Astrocyte (in vitro differentiated cells and primary cell): ENCODE measurements at regions not wholly inside any gene's neighbourhood (a gene's known extent, or its start where the extent isn't known, plus 50 kb on each side); places are given as distances from the start of the nearest gene placed in this dataset.

Experiments
- DNase-seq: peaks from one replicate; pipeline ENCODE4 v3.0.0-alpha.2; 2010; ENCODE audit warnings: low read depth
- FAIRE-seq: peaks from 2 replicates; lab custom pipeline; 2011; peaks lifted over from hg19 to GRCh38; lab: Jason Lieb, UNC
- H2AFZ ChIP-seq: 2 replicates; pipeline ENCODE4 v1.6.0; 2012; ENCODE audit warnings: low read depth, low read length, inconsistent platforms
- H3K27ac ChIP-seq: 2 replicates; pipeline ENCODE4 v1.5.1; 2011; ENCODE audit warnings: low read depth, low read length, inconsistent platforms
- H3K27me3 ChIP-seq: 2 replicates; pipeline ENCODE4 v1.6.0; 2011; ENCODE audit warnings: low read length, inconsistent platforms; ENCODE audit not compliant: insufficient read depth
- H3K36me3 ChIP-seq: 2 replicates; pipeline ENCODE4 v1.5.1; 2011; ENCODE audit warnings: low read length, inconsistent platforms; ENCODE audit not compliant: insufficient read depth
- H3K4me1 ChIP-seq: 2 replicates; pipeline ENCODE4 v1.5.1; 2011; ENCODE audit warnings: low read length, inconsistent platforms; ENCODE audit not compliant: insufficient read depth
- H3K4me2 ChIP-seq: 2 replicates; pipeline ENCODE4 v1.6.0; 2012; ENCODE audit warnings: low read length, inconsistent platforms
- H3K4me3 ChIP-seq: 2 replicates; pipeline ENCODE4 v1.5.1; 2011; ENCODE audit warnings: low read depth, mild to moderate bottlenecking, low read length, inconsistent platforms; ENCODE audit not compliant: insufficient read depth
- H3K79me2 ChIP-seq: 2 replicates; pipeline ENCODE4 v1.6.0; 2012; ENCODE audit warnings: mild to moderate bottlenecking, low read length, inconsistent platforms; ENCODE audit not compliant: insufficient read depth
- H3K9ac ChIP-seq: 2 replicates; pipeline ENCODE4 v1.6.0; 2012; ENCODE audit warnings: mild to moderate bottlenecking, low read length, inconsistent platforms
- H3K9me3 ChIP-seq: 2 replicates; pipeline ENCODE4 v1.5.1; 2012; ENCODE audit warnings: low read depth, mild to moderate bottlenecking, low read length, inconsistent platforms; ENCODE audit not compliant: insufficient read depth
- H4K20me1 ChIP-seq: 2 replicates; pipeline ENCODE4 v1.6.0; 2012; ENCODE audit warnings: low read length, inconsistent platforms; ENCODE audit not compliant: insufficient read depth
- H3K27ac Mint-ChIP-seq: one replicate; pipeline ENCODE4 v1.8.0; 2021; ENCODE audit warnings: mild to moderate bottlenecking, mixed read lengths; ENCODE audit not compliant: unreplicated experiment
- H3K27me3 Mint-ChIP-seq: one replicate; pipeline ENCODE4 v1.8.0; 2021; ENCODE audit warnings: low read depth, mixed read lengths; ENCODE audit not compliant: unreplicated experiment
- H3K36me3 Mint-ChIP-seq: one replicate; pipeline ENCODE4 v1.8.0; 2021; ENCODE audit warnings: low read depth, mixed read lengths; ENCODE audit not compliant: unreplicated experiment
- H3K4me1 Mint-ChIP-seq: one replicate; pipeline ENCODE4 v1.8.0; 2021; ENCODE audit warnings: low read depth, mixed read lengths; ENCODE audit not compliant: unreplicated experiment
- H3K4me3 Mint-ChIP-seq: one replicate; pipeline ENCODE4 v1.8.0; 2021; ENCODE audit warnings: mild to moderate bottlenecking, moderate library complexity, mixed read lengths; ENCODE audit not compliant: unreplicated experiment
- H3K9me3 Mint-ChIP-seq: one replicate; pipeline ENCODE4 v1.8.0; 2021; ENCODE audit warnings: mild to moderate bottlenecking, mixed read lengths; ENCODE audit not compliant: unreplicated experiment
- EZH2 ChIP-seq: IDR thresholded peaks from 2 replicates; pipeline ENCODE4 v1.6.1; 2012; ENCODE audit warnings: mild to moderate bottlenecking, low read length, inconsistent platforms; ENCODE audit not compliant: insufficient read depth
- TF ChIP-seq, protein P1 (sequence below): IDR thresholded peaks from 2 replicates; pipeline ENCODE4 v1.5.1; 2011; ENCODE audit warnings: low read depth, mild to moderate bottlenecking, inconsistent platforms, low read length, moderate library complexity; ENCODE audit not compliant: insufficient read depth

- TF ChIP-seq, protein P1, sequence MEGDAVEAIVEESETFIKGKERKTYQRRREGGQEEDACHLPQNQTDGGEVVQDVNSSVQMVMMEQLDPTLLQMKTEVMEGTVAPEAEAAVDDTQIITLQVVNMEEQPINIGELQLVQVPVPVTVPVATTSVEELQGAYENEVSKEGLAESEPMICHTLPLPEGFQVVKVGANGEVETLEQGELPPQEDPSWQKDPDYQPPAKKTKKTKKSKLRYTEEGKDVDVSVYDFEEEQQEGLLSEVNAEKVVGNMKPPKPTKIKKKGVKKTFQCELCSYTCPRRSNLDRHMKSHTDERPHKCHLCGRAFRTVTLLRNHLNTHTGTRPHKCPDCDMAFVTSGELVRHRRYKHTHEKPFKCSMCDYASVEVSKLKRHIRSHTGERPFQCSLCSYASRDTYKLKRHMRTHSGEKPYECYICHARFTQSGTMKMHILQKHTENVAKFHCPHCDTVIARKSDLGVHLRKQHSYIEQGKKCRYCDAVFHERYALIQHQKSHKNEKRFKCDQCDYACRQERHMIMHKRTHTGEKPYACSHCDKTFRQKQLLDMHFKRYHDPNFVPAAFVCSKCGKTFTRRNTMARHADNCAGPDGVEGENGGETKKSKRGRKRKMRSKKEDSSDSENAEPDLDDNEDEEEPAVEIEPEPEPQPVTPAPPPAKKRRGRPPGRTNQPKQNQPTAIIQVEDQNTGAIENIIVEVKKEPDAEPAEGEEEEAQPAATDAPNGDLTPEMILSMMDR = no peak
- TF ChIP-seq EZH2 = no peak
- peaks cover 7% of the 10 kb centered on the region for H3K9me3 Mint-ChIP-seq
- Histone ChIP-seq H3K27ac (no peak overlapping the region), H4K20me1 (no peaks in the 10 kb centered on the region), H3K4me2 (no peak overlapping the region), H2AFZ (no peak overlapping the region), H3K27me3 (no peaks in the 10 kb centered on the region), H3K79me2 (no peaks in the 10 kb centered on the region), H3K36me3 (no peaks in the 10 kb centered on the region), H3K4me1 (no peaks in the 10 kb centered on the region), H3K9ac (no peak overlapping the region), H3K9me3 (peaks cover 3% of the 10 kb centered on the region), H3K4me3 (no peak overlapping the region)
- H3K4me3 Mint-ChIP-seq = no peak overlapping the region
- H3K4me1 Mint-ChIP-seq = no peaks in the 10 kb centered on the region
- H3K27ac Mint-ChIP-seq = no peak overlapping the region
- DNase-seq (no peak), FAIRE-seq (no peak)
- peaks cover 28% of the 10 kb centered on the region for H3K27me3 Mint-ChIP-seq
- peaks cover 1% of the 10 kb centered on the region for H3K36me3 Mint-ChIP-seq
These were observed 213.9 kb downstream of the SEC16B start for GRCh38 chr1:177755851-177756560.

DNA sequence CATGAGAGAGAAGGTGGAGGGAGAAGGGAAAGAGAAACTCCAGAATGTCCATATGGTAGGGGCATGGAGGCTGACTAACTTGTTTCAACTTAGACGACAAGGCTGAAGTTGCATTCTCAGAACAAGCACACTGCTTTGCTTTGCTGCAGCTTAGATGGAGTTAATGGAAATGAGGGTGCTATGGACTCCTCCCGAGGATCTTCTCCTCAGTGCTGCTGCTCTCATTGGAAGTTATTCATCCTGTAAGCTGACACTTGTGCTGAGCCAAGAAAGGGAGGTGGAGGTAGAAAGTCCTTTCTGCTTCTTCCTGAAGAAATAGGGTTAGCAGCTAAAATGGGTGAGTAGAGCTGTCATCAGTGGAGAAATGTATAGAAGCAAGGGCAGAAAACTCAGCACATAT, 215.3 kb downstream of the SEC16B start:
- no peaks in the 10 kb centered on the region for H3K36me3 ChIP-seq
- no peak overlapping the region for H3K4me2 ChIP-seq
- no peaks in the 10 kb centered on the region for H3K4me1 Mint-ChIP-seq
- FAIRE-seq (no peak), DNase-seq (no peak)
- no peaks in the 10 kb centered on the region for H3K27me3 ChIP-seq
- H4K20me1 ChIP-seq = no peaks in the 10 kb centered on the region
- no peak overlapping the region for H3K27ac Mint-ChIP-seq
- no peaks in the 10 kb centered on the region for H3K4me1 ChIP-seq
- H3K9me3 ChIP-seq = peaks cover 3% of the 10 kb centered on the region
- H3K9me3 Mint-ChIP-seq = peaks cover 2% of the 10 kb centered on the region
- TF ChIP-seq, protein P1 = no peak
- no peak for TF ChIP-seq EZH2
- H3K27ac ChIP-seq = no peak overlapping the region
- H3K9ac ChIP-seq = no peak overlapping the region
- no peak overlapping the region for H3K4me3 Mint-ChIP-seq
- H3K4me3 ChIP-seq = no peak overlapping the region
- no peaks in the 10 kb centered on the region for H3K79me2 ChIP-seq
- H2AFZ ChIP-seq = no peak overlapping the region
- H3K36me3 Mint-ChIP-seq = no peaks in the 10 kb centered on the region
- H3K27me3 Mint-ChIP-seq = peaks cover 28% of the 10 kb centered on the region

DNA sequence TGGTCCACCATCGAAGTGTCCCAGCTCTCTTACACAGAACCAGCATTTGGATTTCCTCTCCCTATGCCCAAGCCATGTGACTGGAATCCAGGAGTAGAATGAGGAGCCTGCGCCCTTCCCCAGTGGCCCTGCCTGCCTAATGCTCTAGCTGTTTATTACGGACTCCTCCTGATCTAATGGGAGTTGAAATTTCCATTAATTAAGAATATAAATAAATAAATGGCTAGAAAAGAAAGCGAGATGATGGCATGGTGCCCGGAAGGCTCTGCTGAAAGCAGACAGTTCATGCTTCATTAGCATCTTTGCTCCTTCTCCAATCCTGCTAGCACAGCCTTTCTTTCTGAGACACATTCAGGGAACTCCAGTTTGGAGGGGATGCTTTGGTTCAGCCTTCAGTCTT, 216.2 kb downstream of the SEC16B start:
- Histone ChIP-seq H3K36me3 (no peaks in the 10 kb centered on the region), H3K27ac (no peak overlapping the region), H3K27me3 (no peaks in the 10 kb centered on the region), H3K9me3 (peaks cover 3% of the 10 kb centered on the region), H4K20me1 (no peaks in the 10 kb centered on the region), H3K4me2 (no peak overlapping the region), H3K4me1 (no peaks in the 10 kb centered on the region), H3K79me2 (no peaks in the 10 kb centered on the region), H2AFZ (no peak overlapping the region), H3K9ac (no peak overlapping the region), H3K4me3 (no peak overlapping the region)
- Mint-ChIP-seq H3K27me3 (peaks cover 28% of the 10 kb centered on the region), H3K36me3 (no peaks in the 10 kb centered on the region), H3K27ac (no peak overlapping the region), H3K9me3 (no peaks in the 10 kb centered on the region), H3K4me1 (no peaks in the 10 kb centered on the region), H3K4me3 (no peak overlapping the region)
- DNase-seq = no peak
- no peak for FAIRE-seq
- no peak for TF ChIP-seq EZH2
- TF ChIP-seq, protein P1 = no peak
